ENCODE measurements at regions not wholly inside any gene's neighbourhood (a gene's known extent, or its start where the extent isn't known, plus 50 kb on each side); places are given as distances from the start of the nearest gene placed in this dataset.

DNA sequence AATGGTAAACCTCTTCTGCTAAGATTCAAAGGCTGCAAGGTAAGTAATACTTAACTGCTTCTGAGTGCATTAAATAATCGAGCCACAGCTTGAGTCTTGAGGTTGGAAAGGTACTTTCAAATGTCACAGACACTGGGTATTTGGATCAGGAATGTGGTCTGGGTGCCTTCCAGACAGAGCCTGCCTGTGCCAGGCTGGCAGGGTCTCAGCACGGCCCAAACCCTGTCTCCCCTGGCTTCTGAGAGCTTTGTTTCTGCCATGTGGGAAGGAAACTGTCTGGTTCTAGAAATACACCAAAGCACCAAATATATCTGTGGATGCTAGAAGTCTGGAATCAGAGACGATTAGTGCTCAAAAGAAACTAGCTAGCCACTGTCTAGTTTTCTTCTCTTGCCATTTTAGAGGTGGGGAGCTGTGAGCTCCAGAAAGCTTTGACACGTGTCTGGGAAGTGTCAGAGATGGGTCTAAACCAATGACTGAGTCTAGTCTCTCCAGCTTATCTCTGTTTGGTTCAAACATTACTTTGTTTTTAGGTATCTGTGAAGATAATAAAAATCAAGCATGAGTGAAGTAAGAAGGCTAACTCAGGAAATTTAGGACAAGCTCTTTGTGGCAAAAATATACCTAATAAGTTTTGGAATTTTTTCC, 162.8 kb downstream of the CYP26A1 start:
- TF ChIP-seq CTCF (IDR thresholded peaks at IDR 0.05; ENCODE audit: low read length): no peak
- no peak for TF ChIP-seq EZH2 (IDR thresholded peaks at IDR 0.05; ENCODE audit: borderline replicate concordance, low read length)

All from OCI-LY1 (cell line).